ENCODE measurements at regions not wholly inside any gene's neighbourhood (a gene's known extent, or its start where the extent isn't known, plus 50 kb on each side); places are given as distances from the start of the nearest gene placed in this dataset.

GRCh38 chr6:98433325-98434056 lies 400.9 kb upstream of the POU3F2 start:
- no peak overlapping the region for H3K4me3 ChIP-seq (replicated peaks; ENCODE audit: low read depth, low read length)
- no peak for TF ChIP-seq CTCF (IDR thresholded peaks at IDR 0.05; ENCODE audit: low read depth, low read length, missing control alignments)
- DNase-seq (ENCODE audit: extremely low read depth, low read depth): no peak

GRCh38 chr6:98443633-98444032 lies 390.7 kb upstream of the POU3F2 start:
- no peak overlapping the region for H3K4me3 ChIP-seq (replicated peaks; ENCODE audit: low read depth, low read length)
- DNase-seq (ENCODE audit: extremely low read depth, low read depth): no peak
- TF ChIP-seq CTCF (IDR thresholded peaks at IDR 0.05; ENCODE audit: low read depth, low read length, missing control alignments): no peak

- no peak for TF ChIP-seq CTCF (IDR thresholded peaks at IDR 0.05; ENCODE audit: low read depth, low read length, missing control alignments)
- DNase-seq (ENCODE audit: extremely low read depth, low read depth): no peak
Observed at GRCh38 chr6:98452685-98453084, 381.7 kb upstream of the POU3F2 start.

GRCh38 chr6:98454809-98455322 lies 379.5 kb upstream of the POU3F2 start:
- no peak overlapping the region for H3K4me3 ChIP-seq (replicated peaks; ENCODE audit: low read depth, low read length)
- no peak for DNase-seq (ENCODE audit: extremely low read depth, low read depth)
- TF ChIP-seq CTCF (IDR thresholded peaks at IDR 0.05; ENCODE audit: low read depth, low read length, missing control alignments): no peak

More at GRCh38 chr6:98452685-98453084, 381.7 kb upstream of the POU3F2 start:
- no peak overlapping the region for H3K4me3 ChIP-seq (replicated peaks; ENCODE audit: low read depth, low read length)

GRCh38 chr6:98458708-98459107 lies 375.7 kb upstream of the POU3F2 start:
- TF ChIP-seq CTCF (IDR thresholded peaks at IDR 0.05; ENCODE audit: low read depth, low read length, missing control alignments): no peak

GRCh38 chr6:98463038-98464000 lies 371.1 kb upstream of the POU3F2 start:
- no peak overlapping the region for H3K4me3 ChIP-seq (replicated peaks; ENCODE audit: low read depth, low read length)
- TF ChIP-seq CTCF (IDR thresholded peaks at IDR 0.05; ENCODE audit: low read depth, low read length, missing control alignments): no peak
- no peak for DNase-seq (ENCODE audit: extremely low read depth, low read depth)

More at GRCh38 chr6:98458708-98459107, 375.7 kb upstream of the POU3F2 start:
- H3K4me3 ChIP-seq (replicated peaks; ENCODE audit: low read depth, low read length): no peak overlapping the region
- no peak for DNase-seq (ENCODE audit: extremely low read depth, low read depth)
